IPS DF 4.7 (cell line): ENCODE measurements at regions not wholly inside any gene's neighbourhood (a gene's known extent, or its start where the extent isn't known, plus 50 kb on each side); places are given as distances from the start of the nearest gene placed in this dataset.
"Not testable (repeated sequence)": the region's sequence is repeated elsewhere in the genome, so short reads cannot be mapped to it uniquely, and the experiment has no call there.

Source experiments
- DNase-seq: peaks from one replicate; pipeline ENCODE4 v3.0.0-alpha.2; 2013; ENCODE audit warnings: low spot score; ENCODE audit errors: extremely low read depth

DNA sequence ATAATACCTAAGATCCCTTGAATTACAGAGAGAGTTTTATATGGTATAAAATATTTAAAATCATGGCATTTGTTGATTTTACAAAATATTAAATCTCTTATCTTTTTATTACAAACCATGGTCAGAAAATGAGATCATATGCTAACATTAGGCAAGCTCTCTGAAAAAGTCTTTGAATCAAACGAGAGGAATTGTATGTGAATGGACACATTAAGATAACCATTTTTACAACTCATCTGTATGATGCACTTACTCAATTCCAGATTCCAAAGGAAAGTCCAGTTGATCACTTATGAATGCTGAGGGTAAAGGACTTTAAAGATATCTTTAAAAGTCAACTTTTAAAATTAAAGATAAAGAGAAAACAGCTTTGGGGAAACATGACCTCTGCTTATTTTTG is 83.5 kb upstream of the LUZP2 start:
- DNase-seq, result no peak

- DNase-seq, result not testable (repeated sequence)
Measured at GRCh38 chr11:24415955-24416636, 80.8 kb upstream of the LUZP2 start.

- DNase-seq, result no peak
Measured at GRCh38 chr11:24421766-24422165, 75.1 kb upstream of the LUZP2 start.

GRCh38 chr11:24422376-24422775 is 74.5 kb upstream of the LUZP2 start:
- DNase-seq, result no peak

DNA sequence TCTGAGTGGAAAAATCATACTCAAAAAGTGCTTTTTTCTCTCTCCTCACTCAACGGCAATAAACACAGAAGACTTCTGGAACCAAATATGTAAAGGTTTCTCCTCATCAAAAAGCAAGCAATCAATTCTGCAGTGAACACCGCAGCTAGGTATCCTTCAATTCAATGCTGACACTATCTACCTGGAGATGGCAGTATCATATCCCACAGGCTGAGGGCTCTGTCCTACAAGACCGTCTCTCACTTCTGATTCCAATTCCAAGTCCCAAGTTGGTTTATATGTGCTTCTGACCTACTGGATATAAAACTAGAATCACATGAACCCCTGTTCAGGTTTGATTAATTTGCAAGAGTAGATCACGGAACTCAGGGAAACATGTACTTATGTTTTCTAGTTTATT is 59.7 kb upstream of the LUZP2 start:
- no peak for DNase-seq
